ENCODE measurements at regions not wholly inside any gene's neighbourhood (a gene's known extent, or its start where the extent isn't known, plus 50 kb on each side); places are given as distances from the start of the nearest gene placed in this dataset.

- TF ChIP-seq CTCF (IDR thresholded peaks at IDR 0.05), result no peak
- no peak for TF ChIP-seq POLR2A (IDR thresholded peaks at IDR 0.05)
These were observed 267.9 kb downstream of the TUSC7 start for GRCh38 chr3:116977441-116977840.

Measured in prostate gland (tissue), 2 donors.